Ovary (tissue), 7 donors: ENCODE measurements at regions not wholly inside any gene's neighbourhood (a gene's known extent, or its start where the extent isn't known, plus 50 kb on each side); places are given as distances from the start of the nearest gene placed in this dataset.
"Not testable (repeated sequence)": the region's sequence is repeated elsewhere in the genome, so short reads cannot be mapped to it uniquely, and the experiment has no call there.

Experiments
- DNase-seq, 5 donors: peaks; one replicate each; pipeline ENCODE4 v3.0.0-alpha.2; 2019 to 2020
- H3K27ac ChIP-seq, 2 donors: fragments of 200-600 bp; one replicate each; pipeline versions ENCODE4 v1.5.1 to v1.8.0; 2019 to 2022
- H3K27me3 ChIP-seq: fragments of 200-600 bp; one replicate; pipeline ENCODE4 v1.8.0; 2022
- H3K36me3 ChIP-seq: fragments of 200-600 bp; sonication (generic); one replicate; pipeline ENCODE4 v1.5.1; 2019
- H3K4me1 ChIP-seq: one replicate; pipeline ENCODE4 v1.8.1; 2013; ENCODE audit warnings: mild to moderate bottlenecking, moderate library complexity; ENCODE audit not compliant: insufficient read depth
- H3K4me3 ChIP-seq: fragments of 200-600 bp; sonication (generic); one replicate; pipeline ENCODE4 v1.5.1; 2017
- H3K9me3 ChIP-seq, 2 donors: fragments of 200-600 bp in 1 of 2; sonication (generic) in 1 of 2; one replicate each; pipeline versions ENCODE4 v1.5.1 to v1.8.1; 2013 to 2019; ENCODE audit warnings: mild to moderate bottlenecking in 1 of 2, moderate library complexity in 1 of 2
- EP300 ChIP-seq: sonication (generic); formaldehyde crosslinking; IDR thresholded peaks from one replicate; pipeline ENCODE4 v1.6.1; 2017; ENCODE audit warnings: antibody characterized with exemption
- POLR2A ChIP-seq: fragments of 450-650 bp; IDR thresholded peaks from one replicate; pipeline ENCODE4 v1.6.1; 2017; ENCODE audit warnings: antibody characterized with exemption, mild to moderate bottlenecking, moderate library complexity
- WGBS, 3 donors: extraction: QIAGEN DNeasy Blood & Tissue Kit in 1 of 3; methylation state at CpG; one replicate each; pipeline versions ENCODE4 v1.1.5 to v1.1.7; 2013 to 2017; 5-methylcytosine and 5-hydroxymethylcytosine counted together
- intact Hi-C, 4 donors: fragments of 100-400 bp; cut with DNase I; formaldehyde crosslinking; loops; one replicate each; pipeline versions ENCODE4 v1.11.0 to v1.15.1; 2022 to 2023
- TF ChIP-seq, protein P1 (sequence below), 3 donors: fragments of 450-650 bp in 2 of 3; fragments of 200-600 bp in 1 of 3; IDR thresholded peaks; one replicate each; pipeline versions ENCODE4 v1.5.1 to v1.8.0; 2016 to 2022; ENCODE audit warnings: antibody characterized with exemption in 3 of 3, mild to moderate bottlenecking in 1 of 3
- donor health status: DM: no; HTN: no; CAD: no; lungs with moderate emphysema.
- donor health status: DM: no; HTN: no; CAD: no.
- donor health status: Bipolar disorder and iron deficiency.
- donor health status: DM: no; HTN: no; CAD: no.
- donor health status: DM: yes; HTN: yes; CAD: no.

- TF ChIP-seq POLR2A, result no peak
- H3K27me3 ChIP-seq, result no peaks in the 10 kb centered on the region
- H3K36me3 ChIP-seq, result no peaks in the 10 kb centered on the region
- intact Hi-C loops, result no loop called here
- no peaks in the 10 kb centered on the region for H3K9me3 ChIP-seq
- H3K4me1 ChIP-seq, result peaks cover 5% of the 10 kb centered on the region
- DNase-seq, result no peak
- no peak overlapping the region for H3K27ac ChIP-seq
- H3K4me3 ChIP-seq, result no peak overlapping the region
These were observed 144.0 kb downstream of the PRL start for GRCh38 chr6:22152841-22153240.

GRCh38 chr6:22153384-22154158 lies 143.3 kb downstream of the PRL start:
- Histone ChIP-seq H3K4me1 (peaks cover 3% of the 10 kb centered on the region), H3K9me3 (no peaks in the 10 kb centered on the region), H3K36me3 (no peaks in the 10 kb centered on the region), H3K4me3 (no peak overlapping the region), H3K27ac (no peak overlapping the region), H3K27me3 (no peaks in the 10 kb centered on the region)
- intact Hi-C loops, result no loop called here
- no peak for DNase-seq
- TF ChIP-seq POLR2A, result no peak
- TF ChIP-seq EP300, result no peak
- TF ChIP-seq, protein P1, sequence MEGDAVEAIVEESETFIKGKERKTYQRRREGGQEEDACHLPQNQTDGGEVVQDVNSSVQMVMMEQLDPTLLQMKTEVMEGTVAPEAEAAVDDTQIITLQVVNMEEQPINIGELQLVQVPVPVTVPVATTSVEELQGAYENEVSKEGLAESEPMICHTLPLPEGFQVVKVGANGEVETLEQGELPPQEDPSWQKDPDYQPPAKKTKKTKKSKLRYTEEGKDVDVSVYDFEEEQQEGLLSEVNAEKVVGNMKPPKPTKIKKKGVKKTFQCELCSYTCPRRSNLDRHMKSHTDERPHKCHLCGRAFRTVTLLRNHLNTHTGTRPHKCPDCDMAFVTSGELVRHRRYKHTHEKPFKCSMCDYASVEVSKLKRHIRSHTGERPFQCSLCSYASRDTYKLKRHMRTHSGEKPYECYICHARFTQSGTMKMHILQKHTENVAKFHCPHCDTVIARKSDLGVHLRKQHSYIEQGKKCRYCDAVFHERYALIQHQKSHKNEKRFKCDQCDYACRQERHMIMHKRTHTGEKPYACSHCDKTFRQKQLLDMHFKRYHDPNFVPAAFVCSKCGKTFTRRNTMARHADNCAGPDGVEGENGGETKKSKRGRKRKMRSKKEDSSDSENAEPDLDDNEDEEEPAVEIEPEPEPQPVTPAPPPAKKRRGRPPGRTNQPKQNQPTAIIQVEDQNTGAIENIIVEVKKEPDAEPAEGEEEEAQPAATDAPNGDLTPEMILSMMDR (IDR thresholded peaks at IDR 0.05), result no peak
- 87 to 90% (median 89%) methylated on average over 6 of the region's 6 CpGs for WGBS, 3 donors

GRCh38 chr6:22155551-22155950 lies 141.3 kb downstream of the PRL start:
- 92 to 96% (median 93%) methylated on average over 4 of the region's 4 CpGs for whole genome bisulfite sequencing, 3 donors
- intact Hi-C loops, result no loop called here
- no peak for DNase-seq
- Histone ChIP-seq H3K4me1 (no peaks in the 10 kb centered on the region), H3K36me3 (no peaks in the 10 kb centered on the region), H3K27ac (no peak overlapping the region), H3K4me3 (no peak overlapping the region), H3K27me3 (no peaks in the 10 kb centered on the region), H3K9me3 (no peaks in the 10 kb centered on the region)
- TF ChIP-seq POLR2A, result no peak
- TF ChIP-seq EP300, result no peak
- TF ChIP-seq, protein P1 (IDR thresholded peaks at IDR 0.05), result no peak

- H3K27ac ChIP-seq, result no peak overlapping the region
- no peak overlapping the region for H3K4me3 ChIP-seq
- H3K36me3 ChIP-seq, result no peaks in the 10 kb centered on the region
- intact Hi-C loops, result no loop called here
- 88 to 94% (median 94%) methylated on average over 4 of the region's 4 CpGs for WGBS, 3 donors
- no peaks in the 10 kb centered on the region for H3K27me3 ChIP-seq
- H3K4me1 ChIP-seq, result no peaks in the 10 kb centered on the region
- no peak for DNase-seq
- TF ChIP-seq, protein P1 (IDR thresholded peaks at IDR 0.05), result no peak
- no peak for TF ChIP-seq EP300
- no peak for TF ChIP-seq POLR2A
- H3K9me3 ChIP-seq, result no peaks in the 10 kb centered on the region
These were observed 139.6 kb downstream of the PRL start for GRCh38 chr6:22157233-22157632.

DNA sequence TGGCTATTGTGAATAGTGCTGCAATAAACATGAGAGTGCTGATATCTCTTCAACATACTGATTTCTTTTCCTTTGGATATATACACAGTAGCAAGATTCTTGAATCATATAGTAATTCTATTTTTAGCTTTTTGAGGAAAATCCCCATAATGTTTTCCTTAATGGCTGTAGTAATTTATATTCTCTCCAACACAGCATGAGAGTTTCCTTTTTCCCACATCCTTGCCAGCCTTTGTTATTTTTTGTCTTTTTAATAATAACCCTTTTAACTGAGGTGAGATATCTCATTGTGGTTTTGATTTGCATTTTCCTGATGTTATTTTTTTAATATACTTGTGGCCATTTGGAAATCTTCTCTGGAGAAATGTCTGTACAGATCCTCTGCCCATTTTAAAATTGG lies 132.6 kb downstream of the PRL start:
- H3K9me3 ChIP-seq, result no peaks in the 10 kb centered on the region
- H3K4me1 ChIP-seq, result no peaks in the 10 kb centered on the region
- H3K36me3 ChIP-seq, result no peaks in the 10 kb centered on the region
- TF ChIP-seq, protein P1 (IDR thresholded peaks at IDR 0.05), result no peak
- no peak for TF ChIP-seq POLR2A
- TF ChIP-seq EP300, result no peak
- no peak for DNase-seq
- H3K27ac ChIP-seq, result no peak overlapping the region
- H3K4me3 ChIP-seq, result no peak overlapping the region
- intact Hi-C loops, result no loop called here
- no peaks in the 10 kb centered on the region for H3K27me3 ChIP-seq

DNA sequence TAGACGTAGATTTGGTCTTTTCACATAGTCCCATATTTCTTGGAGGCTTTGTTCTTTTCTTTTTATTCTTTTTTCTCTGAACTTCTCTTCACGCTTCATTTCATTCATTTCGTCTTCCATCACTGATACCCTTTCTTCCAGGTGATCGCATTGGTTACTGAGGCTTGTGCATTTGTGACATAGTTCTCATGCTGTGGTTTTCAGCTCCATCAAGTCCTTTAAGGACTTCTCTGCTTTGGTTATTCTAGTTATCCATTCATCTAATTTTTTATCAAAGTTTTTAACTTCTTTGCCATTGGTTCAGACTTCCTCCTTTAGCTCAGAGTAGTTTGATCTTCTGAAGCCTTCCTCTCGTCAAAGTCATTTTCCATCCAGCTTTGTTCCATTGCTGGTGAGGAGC lies 125.8 kb downstream of the PRL start:
- H3K4me3 ChIP-seq, H3K27ac ChIP-seq, DNase-seq, intact Hi-C loops, H3K27me3 ChIP-seq, H3K36me3 ChIP-seq, H3K4me1 ChIP-seq: not testable (repeated sequence)
- WGBS, 3 donors, result 97 to 100% (median 98%) methylated on average over 5 of the region's 5 CpGs
- peaks cover 3 to 19% of the 10 kb centered on the region in 2 donors for H3K9me3 ChIP-seq

- intact Hi-C loops, H3K4me1 ChIP-seq, H3K27ac ChIP-seq, DNase-seq, H3K27me3 ChIP-seq, H3K36me3 ChIP-seq, H3K4me3 ChIP-seq: not testable (repeated sequence)
- WGBS, 3 donors, result 94 to 95% (median 94%) methylated on average over 15 of the region's 15 CpGs
- peaks cover 3 to 19% of the 10 kb centered on the region in 2 donors for H3K9me3 ChIP-seq
These were observed 125.0 kb downstream of the PRL start for GRCh38 chr6:22171885-22172284.
